Large intestine (tissue), 3 donors: ENCODE measurements at regions not wholly inside any gene's neighbourhood (a gene's known extent, or its start where the extent isn't known, plus 50 kb on each side); places are given as distances from the start of the nearest gene placed in this dataset.
"Not testable (repeated sequence)": the region's sequence is repeated elsewhere in the genome, so short reads cannot be mapped to it uniquely, and the experiment has no call there.

Source experiments
- DNase-seq, 2 donors: peaks; one replicate each; pipeline versions ENCODE4 v3.0.0 to v3.0.0-alpha.2; 2013
- H3K27ac ChIP-seq: one replicate; pipeline ENCODE4 v1.5.1; 2013; ENCODE audit warnings: low read length
- H3K27me3 ChIP-seq: 2 replicates; pipeline ENCODE4 v1.6.1; 2013; ENCODE audit warnings: low read length; ENCODE audit not compliant: control insufficient read depth, insufficient read depth
- H3K36me3 ChIP-seq: 2 replicates; pipeline ENCODE4 v1.6.1; 2013; ENCODE audit warnings: low read length; ENCODE audit not compliant: control insufficient read depth, insufficient read depth
- H3K4me1 ChIP-seq: one replicate; pipeline ENCODE4 v1.6.1; 2013; ENCODE audit warnings: low read length; ENCODE audit not compliant: control insufficient read depth, insufficient read depth
- H3K4me3 ChIP-seq: one replicate; pipeline ENCODE4 v1.5.1; 2013; ENCODE audit warnings: low read length
- H3K9me3 ChIP-seq: one replicate; pipeline ENCODE4 v1.6.1; 2013; ENCODE audit warnings: mild to moderate bottlenecking, low read depth, low read length, moderate library complexity; ENCODE audit not compliant: control insufficient read depth
- WGBS: methylation state at CpG from one replicate; pipeline ENCODE4 v1.1.5; 2013; ENCODE audit warnings: low lambda C conversion rate; ENCODE audit not compliant: insufficient coverage; 5-methylcytosine and 5-hydroxymethylcytosine counted together

DNA sequence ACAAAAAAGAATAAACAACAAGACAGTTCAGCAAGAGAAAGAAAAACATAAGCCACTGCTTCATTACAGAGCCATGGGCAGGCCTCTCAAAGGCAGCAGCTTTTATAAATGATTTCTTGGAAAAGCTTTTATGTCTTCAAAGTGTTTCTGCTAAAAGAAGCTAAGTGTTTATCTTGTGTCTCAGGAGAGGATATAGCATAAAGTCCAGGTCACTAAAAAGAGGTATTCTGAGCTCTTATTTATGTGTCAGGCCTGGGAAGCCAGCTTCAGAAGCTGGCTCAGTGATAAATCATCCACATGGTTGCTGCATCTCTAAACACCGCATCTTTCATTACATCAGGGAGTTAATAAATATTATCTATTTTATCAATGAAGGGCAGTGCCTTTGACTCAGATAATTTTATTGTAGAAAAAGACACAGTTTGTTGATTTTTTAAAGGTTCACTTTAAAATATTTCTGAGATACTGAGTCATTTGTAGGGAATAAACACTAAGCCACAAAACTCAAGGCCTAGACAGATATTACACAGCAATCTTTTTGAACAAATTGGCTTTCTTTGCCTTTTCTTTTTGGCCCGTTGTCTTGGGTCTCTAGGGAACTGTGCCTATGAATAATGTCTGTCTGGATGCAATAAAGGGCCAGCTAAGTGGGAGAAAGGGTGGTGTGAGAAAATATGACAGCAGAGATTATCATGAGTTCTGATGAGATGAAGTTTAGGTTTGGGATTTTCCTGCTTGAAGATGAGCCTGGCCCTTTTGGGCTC lies 1086.6 kb downstream of the UQCRFS1 start:
- Histone ChIP-seq H3K4me3 (no peak overlapping the region), H3K4me1 (no peaks in the 10 kb centered on the region), H3K27me3 (no peaks in the 10 kb centered on the region), H3K27ac (no peak overlapping the region), H3K36me3 (no peaks in the 10 kb centered on the region), H3K9me3 (no peaks in the 10 kb centered on the region)
- no CpG with 5 or more reads among the region's 2 CpGs for WGBS
- no peak for DNase-seq

DNA sequence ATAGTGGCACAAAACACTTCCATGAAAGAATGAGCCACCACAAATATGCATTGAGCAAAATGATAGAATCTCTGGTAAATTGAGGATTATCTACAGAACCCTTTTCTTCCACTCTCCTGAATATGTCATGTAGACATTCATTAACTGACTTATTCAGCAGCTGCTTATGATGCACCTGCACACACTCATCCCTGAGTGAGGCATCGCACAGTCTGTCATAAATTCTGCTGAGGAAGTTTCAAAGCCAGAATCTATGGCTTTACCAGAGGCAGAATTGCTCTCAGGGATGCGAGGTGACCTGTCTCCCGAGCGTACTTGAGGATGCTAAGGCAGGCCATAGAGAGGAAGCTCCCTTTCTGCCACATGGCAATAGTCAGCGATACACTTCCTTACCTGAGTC lies 1090.2 kb downstream of the UQCRFS1 start:
- no peak for DNase-seq
- Histone ChIP-seq H3K9me3 (no peaks in the 10 kb centered on the region), H3K4me1 (no peaks in the 10 kb centered on the region), H3K36me3 (no peaks in the 10 kb centered on the region), H3K27ac (no peak overlapping the region), H3K27me3 (no peaks in the 10 kb centered on the region), H3K4me3 (no peak overlapping the region)
- WGBS: no CpG with 5 or more reads among the region's 5 CpGs

DNA sequence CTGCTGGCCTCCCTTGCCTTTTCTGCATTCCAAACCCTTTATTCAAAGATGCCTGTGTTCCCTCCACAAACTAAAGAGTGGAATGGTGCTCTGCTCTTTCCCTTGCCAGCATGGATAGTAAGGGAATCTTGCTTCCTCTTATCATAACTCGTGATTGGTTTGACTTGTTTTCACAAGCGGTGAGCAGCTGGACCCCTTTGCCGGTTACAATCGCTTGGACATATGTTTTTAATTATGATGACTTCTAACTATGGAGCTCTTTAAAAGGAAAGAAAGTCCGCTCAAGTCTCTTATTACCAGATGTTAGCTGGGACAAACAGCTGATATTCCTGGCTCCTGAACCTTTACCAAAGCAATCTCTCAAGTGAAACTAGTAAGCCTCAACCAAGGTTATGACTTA lies 1094.7 kb downstream of the UQCRFS1 start:
- DNase-seq: no peak

DNA sequence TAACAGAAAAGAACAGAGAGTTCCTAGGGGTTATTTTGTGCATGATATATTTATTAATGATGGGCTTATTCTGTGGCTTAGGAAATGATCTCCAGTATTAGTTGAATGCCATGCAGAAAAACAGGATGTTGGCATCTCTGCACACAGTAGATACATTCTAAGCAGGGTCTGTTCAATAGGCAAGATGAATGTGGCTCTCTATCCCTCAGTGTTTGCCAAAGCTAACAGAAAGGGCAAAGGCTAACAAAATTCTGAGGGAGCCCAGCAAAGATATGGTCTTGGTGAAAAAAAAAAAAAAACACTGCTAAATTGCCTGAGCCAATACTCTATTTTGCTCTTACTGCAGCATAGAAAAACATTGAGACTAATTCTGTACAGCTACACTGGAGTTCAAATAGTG lies 1095.8 kb downstream of the UQCRFS1 start:
- Histone ChIP-seq H3K27ac (no peak overlapping the region), H3K9me3 (no peaks in the 10 kb centered on the region), H3K4me3 (no peak overlapping the region), H3K4me1 (no peaks in the 10 kb centered on the region), H3K27me3 (no peaks in the 10 kb centered on the region), H3K36me3 (no peaks in the 10 kb centered on the region)
- DNase-seq: no peak

More for the DNA sequence above, 1094.7 kb downstream of the UQCRFS1 start:
- H3K4me1 ChIP-seq: no peaks in the 10 kb centered on the region
- H3K27me3 ChIP-seq: no peaks in the 10 kb centered on the region
- no peak overlapping the region for H3K27ac ChIP-seq
- no CpG with 5 or more reads among the region's 5 CpGs for WGBS
- H3K9me3 ChIP-seq: no peaks in the 10 kb centered on the region
- no peaks in the 10 kb centered on the region for H3K36me3 ChIP-seq
- no peak overlapping the region for H3K4me3 ChIP-seq

DNA sequence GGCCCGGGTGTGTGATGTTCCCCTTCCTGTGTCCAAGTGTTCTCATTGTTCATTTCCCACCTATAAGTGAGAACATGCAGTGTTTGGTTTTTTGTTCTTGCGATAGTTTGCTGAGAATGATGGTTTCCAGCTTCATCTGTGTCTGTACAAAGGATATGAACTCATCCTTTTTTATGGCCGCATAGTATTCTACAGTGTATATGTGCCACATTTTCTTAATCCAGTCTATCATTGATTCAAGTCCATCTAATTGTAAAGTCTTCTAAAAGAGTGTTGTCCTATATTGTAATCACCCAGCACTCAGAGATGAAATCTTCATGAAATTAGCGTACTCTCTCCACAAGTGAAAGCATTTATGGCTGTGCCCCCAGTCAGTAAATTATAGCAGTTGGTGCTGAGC lies 1096.6 kb downstream of the UQCRFS1 start:
- WGBS: no CpG with 5 or more reads among the region's 4 CpGs
- H3K27me3 ChIP-seq, H3K4me3 ChIP-seq, H3K4me1 ChIP-seq, H3K9me3 ChIP-seq, H3K36me3 ChIP-seq, H3K27ac ChIP-seq, DNase-seq: not testable (repeated sequence)

DNA sequence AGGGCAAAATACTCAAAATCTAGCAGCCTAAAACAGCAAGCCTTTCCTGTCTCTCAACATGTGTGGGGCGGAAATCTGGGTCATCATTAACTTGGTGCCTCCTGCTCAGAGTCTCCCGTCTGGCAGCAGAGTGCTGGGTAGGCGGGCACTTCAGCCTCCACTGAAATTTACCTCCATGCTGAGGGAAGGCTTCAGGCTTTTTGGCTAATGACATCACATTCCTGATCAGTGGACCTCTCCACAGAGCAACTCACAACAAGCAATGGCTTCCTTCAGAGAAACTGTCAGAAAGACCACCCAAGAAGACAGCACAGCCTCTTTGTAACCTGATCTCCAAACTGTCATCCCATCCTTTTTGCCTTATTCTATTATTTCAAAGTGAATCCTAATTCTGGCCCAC lies 1109.0 kb downstream of the UQCRFS1 start:
- no peaks in the 10 kb centered on the region for H3K27me3 ChIP-seq
- H3K36me3 ChIP-seq: no peaks in the 10 kb centered on the region
- H3K4me1 ChIP-seq: no peaks in the 10 kb centered on the region
- no peak overlapping the region for H3K27ac ChIP-seq
- DNase-seq: no peak
- H3K9me3 ChIP-seq: no peaks in the 10 kb centered on the region
- WGBS: no CpG with 5 or more reads among the region's 3 CpGs
- H3K4me3 ChIP-seq: no peak overlapping the region

DNA sequence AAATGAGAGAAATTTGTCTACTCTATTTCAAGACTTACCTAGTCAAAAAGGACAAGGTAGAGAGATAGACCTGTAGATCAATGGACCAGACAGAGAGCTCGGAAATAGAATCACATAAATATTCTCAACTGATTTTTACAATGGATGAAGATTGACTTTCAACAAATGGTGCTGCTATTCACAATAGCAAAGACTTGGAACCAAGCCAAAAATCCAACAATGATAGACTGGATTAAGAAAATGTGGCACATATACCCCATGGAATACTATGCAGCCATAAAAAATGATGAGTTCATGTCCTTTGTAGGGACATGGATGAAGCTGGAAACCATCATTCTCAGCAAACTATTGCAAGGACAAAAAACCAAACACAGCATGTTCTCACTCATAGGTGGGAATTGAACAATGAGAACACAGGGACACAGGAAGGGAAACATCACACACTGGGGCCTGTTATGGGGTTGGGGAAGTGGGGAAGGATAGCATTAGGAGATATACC lies 1128.2 kb downstream of the UQCRFS1 start:
- not testable (repeated sequence) for H3K27me3 ChIP-seq, H3K4me1 ChIP-seq, H3K4me3 ChIP-seq, H3K9me3 ChIP-seq, DNase-seq, H3K27ac ChIP-seq, H3K36me3 ChIP-seq
- 83% methylated on average over 1 of the region's 1 CpG for WGBS

DNA sequence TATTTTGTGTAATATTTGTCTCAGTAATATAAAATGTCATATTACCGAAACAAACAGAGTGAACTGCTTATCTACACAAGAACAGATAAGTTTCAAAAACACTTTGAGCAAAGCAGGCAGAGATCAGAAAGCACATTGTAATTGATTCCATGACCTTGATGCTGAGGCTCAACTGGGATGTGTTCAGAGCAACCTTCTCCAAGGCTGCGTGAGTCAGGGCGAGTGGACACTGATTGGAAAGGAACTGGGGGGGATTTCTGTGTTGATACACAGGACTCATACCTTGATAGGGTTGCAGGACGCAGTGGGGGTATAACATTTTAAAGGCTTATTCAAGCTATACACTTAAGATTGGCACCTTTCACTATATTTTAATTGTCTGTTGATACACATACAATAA lies 1136.3 kb downstream of the UQCRFS1 start:
- H3K27me3 ChIP-seq: no peaks in the 10 kb centered on the region
- no peak for DNase-seq
- no peak overlapping the region for H3K4me3 ChIP-seq
- H3K4me1 ChIP-seq: no peaks in the 10 kb centered on the region
- no peaks in the 10 kb centered on the region for H3K9me3 ChIP-seq
- H3K27ac ChIP-seq: no peak overlapping the region
- H3K36me3 ChIP-seq: no peaks in the 10 kb centered on the region
- 80% methylated on average over 1 of the region's 4 CpGs for WGBS

DNA sequence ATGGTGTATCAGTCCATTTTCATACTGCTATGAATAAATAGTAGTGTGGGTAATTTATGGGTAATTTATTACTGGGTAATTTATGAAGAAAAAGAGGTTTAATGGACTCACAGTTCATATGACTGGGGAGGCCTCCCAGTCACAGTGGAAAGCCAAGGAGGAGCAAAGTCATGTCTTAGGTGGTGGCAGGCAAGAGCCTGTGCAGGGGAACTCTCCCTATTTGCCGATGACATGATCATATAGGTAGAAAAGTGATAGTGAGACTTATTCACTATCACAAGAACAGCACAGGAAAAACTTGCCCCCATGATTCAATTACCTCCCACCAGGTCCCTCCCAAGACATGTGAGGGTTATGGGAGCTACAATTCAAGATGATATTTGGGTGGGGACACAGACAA lies 1137.7 kb downstream of the UQCRFS1 start:
- DNase-seq: no peak
- H3K4me1 ChIP-seq: no peaks in the 10 kb centered on the region
- no peak overlapping the region for H3K27ac ChIP-seq
- no CpG with 5 or more reads among the region's 1 CpG for WGBS
- H3K27me3 ChIP-seq: no peaks in the 10 kb centered on the region
- no peaks in the 10 kb centered on the region for H3K9me3 ChIP-seq
- H3K36me3 ChIP-seq: no peaks in the 10 kb centered on the region
- H3K4me3 ChIP-seq: no peak overlapping the region

DNA sequence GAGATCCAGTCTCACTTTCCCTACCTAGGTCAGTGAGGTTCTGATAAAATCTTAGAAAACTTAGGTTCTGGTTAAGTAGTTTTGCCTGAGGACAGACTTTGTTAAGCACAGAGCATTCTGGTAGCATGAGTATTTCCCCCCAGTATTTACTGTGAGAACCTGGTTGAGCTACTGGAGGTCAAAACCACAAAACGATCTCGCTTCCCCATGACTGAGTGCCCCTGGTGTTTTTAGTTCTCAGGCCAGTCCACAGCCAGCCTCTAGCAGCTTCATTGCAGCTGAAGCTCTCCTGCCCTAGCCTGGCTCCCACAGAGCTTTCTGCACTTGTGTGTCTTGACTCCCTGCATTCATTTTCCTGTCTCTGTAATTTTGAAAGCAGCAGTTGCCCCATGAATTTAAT lies 1138.2 kb downstream of the UQCRFS1 start:
- Histone ChIP-seq H3K27me3 (no peaks in the 10 kb centered on the region), H3K36me3 (no peaks in the 10 kb centered on the region), H3K27ac (no peak overlapping the region), H3K4me1 (no peaks in the 10 kb centered on the region), H3K9me3 (no peaks in the 10 kb centered on the region), H3K4me3 (no peak overlapping the region)
- DNase-seq: no peak
- WGBS: no CpG with 5 or more reads among the region's 2 CpGs

DNA sequence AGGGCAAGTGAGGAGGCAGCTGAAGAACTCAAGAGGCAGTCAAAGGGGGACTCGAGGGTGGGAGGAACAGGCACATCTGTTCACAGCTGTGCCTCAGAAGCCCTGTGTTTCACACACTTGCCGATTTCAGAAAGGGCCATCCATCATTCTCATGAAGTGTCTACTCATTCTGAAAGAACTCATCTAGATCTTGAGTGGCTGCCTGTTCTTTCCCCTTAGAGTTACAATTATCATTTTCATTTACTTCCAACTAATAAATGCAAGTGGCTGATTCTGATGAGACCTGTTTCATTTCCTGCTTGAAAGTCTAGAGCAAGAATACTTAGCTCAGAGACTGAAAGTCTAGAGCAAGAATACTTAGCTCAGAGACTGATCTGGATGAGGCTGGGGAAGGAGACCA lies 1145.1 kb downstream of the UQCRFS1 start:
- H3K27ac ChIP-seq: no peak overlapping the region
- H3K36me3 ChIP-seq: no peaks in the 10 kb centered on the region
- H3K4me1 ChIP-seq: no peaks in the 10 kb centered on the region
- no peaks in the 10 kb centered on the region for H3K27me3 ChIP-seq
- H3K9me3 ChIP-seq: peaks cover 4% of the 10 kb centered on the region
- no CpG with 5 or more reads among the region's 2 CpGs for WGBS
- no peak overlapping the region for H3K4me3 ChIP-seq
- no peak for DNase-seq
